ENCODE measurements at regions not wholly inside any gene's neighbourhood (a gene's known extent, or its start where the extent isn't known, plus 50 kb on each side); places are given as distances from the start of the nearest gene placed in this dataset.

DNA sequence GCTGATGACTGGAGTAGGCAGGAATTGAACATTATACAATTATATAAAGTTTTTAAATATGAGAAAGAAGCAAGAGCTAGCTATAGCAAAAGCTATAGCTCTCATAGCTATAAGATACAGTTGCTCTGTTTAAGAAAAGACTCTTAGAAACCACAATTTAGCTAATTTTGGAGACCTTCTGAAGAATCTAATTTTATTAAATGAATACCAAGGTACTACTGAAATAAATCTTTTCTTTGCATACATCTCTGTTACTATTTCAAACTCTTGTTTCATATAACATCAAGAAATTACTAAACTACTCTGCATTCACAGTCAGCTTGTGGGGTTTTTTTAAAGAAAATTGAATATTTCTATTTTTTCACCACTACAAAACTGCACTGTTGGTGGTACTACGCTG is 568.7 kb upstream of the MARCKS start:
- TF ChIP-seq, protein P1, sequence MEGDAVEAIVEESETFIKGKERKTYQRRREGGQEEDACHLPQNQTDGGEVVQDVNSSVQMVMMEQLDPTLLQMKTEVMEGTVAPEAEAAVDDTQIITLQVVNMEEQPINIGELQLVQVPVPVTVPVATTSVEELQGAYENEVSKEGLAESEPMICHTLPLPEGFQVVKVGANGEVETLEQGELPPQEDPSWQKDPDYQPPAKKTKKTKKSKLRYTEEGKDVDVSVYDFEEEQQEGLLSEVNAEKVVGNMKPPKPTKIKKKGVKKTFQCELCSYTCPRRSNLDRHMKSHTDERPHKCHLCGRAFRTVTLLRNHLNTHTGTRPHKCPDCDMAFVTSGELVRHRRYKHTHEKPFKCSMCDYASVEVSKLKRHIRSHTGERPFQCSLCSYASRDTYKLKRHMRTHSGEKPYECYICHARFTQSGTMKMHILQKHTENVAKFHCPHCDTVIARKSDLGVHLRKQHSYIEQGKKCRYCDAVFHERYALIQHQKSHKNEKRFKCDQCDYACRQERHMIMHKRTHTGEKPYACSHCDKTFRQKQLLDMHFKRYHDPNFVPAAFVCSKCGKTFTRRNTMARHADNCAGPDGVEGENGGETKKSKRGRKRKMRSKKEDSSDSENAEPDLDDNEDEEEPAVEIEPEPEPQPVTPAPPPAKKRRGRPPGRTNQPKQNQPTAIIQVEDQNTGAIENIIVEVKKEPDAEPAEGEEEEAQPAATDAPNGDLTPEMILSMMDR (IDR thresholded peaks at IDR 0.05) = no peak
- no peak for TF ChIP-seq POLR2A (IDR thresholded peaks at IDR 0.05)

Data from esophagus squamous epithelium (tissue), 4 donors.